Heart right ventricle (tissue), 16 donors: ENCODE measurements at regions not wholly inside any gene's neighbourhood (a gene's known extent, or its start where the extent isn't known, plus 50 kb on each side); places are given as distances from the start of the nearest gene placed in this dataset.

Experiments
- ATAC-seq, 8 donors: fragments of 200-7000 bp; cut with Tn5 transposase; one replicate each; pipeline ENCODE4 v1.9.1; 2020; ENCODE audit warnings: mild to moderate bottlenecking in 8 of 8, moderate library complexity in 8 of 8, moderate number of reproducible peaks in 1 of 8
- DNase-seq, 2 donors: peaks; one replicate each; pipeline ENCODE4 v3.0.0-alpha.2; 2020
- H3K27ac ChIP-seq, 10 donors: fragments of 200-600 bp; sonication (generic) in 2 of 10; one replicate each; pipeline versions ENCODE4 v1.5.0 to v1.8.0; 2020 to 2022; ENCODE audit warnings: mild to moderate bottlenecking in 3 of 10
- H3K27me3 ChIP-seq, 7 donors: fragments of 200-600 bp; one replicate each; pipeline ENCODE4 v1.8.0; 2021 to 2022; ENCODE audit warnings: mild to moderate bottlenecking in 2 of 7
- H3K36me3 ChIP-seq, 9 donors: fragments of 200-600 bp; sonication (generic) in 1 of 9; one replicate each; pipeline versions ENCODE4 v1.5.0 to v1.8.0; 2020 to 2022; ENCODE audit warnings: mild to moderate bottlenecking in 2 of 9
- H3K4me1 ChIP-seq, 9 donors: fragments of 200-600 bp; sonication (generic) in 1 of 9; one replicate each; pipeline versions ENCODE4 v1.5.0 to v1.8.0; 2020 to 2022; ENCODE audit warnings: mild to moderate bottlenecking in 4 of 9
- H3K4me3 ChIP-seq, 10 donors: fragments of 200-600 bp; sonication (generic) in 2 of 10; one replicate each; pipeline versions ENCODE4 v1.5.0 to v1.8.0; 2020 to 2022; ENCODE audit warnings: mild to moderate bottlenecking in 7 of 10, moderate library complexity in 2 of 10
- H3K9me3 ChIP-seq, 11 donors: fragments of 200-600 bp in 10 of 11; sonication (generic) in 2 of 11; one replicate each; pipeline versions ENCODE4 v1.5.0 to v1.8.0; 2013 to 2022; ENCODE audit warnings: mild to moderate bottlenecking in 2 of 11, control low read depth in 1 of 11, moderate library complexity in 1 of 11
- WGBS, 2 donors: extraction: QIAGEN DNeasy Blood & Tissue Kit; methylation state at CpG; one replicate each; pipeline ENCODE4 v1.1.7; 2013; ENCODE audit warnings: inconsistent platforms in 1 of 2; 5-methylcytosine and 5-hydroxymethylcytosine counted together
- intact Hi-C, 10 donors: fragments of 100-400 bp; cut with DNase I; formaldehyde crosslinking; loops; one replicate each; pipeline versions ENCODE4 v1.11.1 to v1.14.2; 2022
- TF ChIP-seq, protein P1 (sequence below), 9 donors: fragments of 200-600 bp; sonication (generic) in 2 of 9; IDR thresholded peaks; one replicate each; pipeline versions ENCODE4 v1.5.0 to v1.8.0; 2021 to 2022; ENCODE audit warnings: antibody characterized with exemption in 9 of 9, mild to moderate bottlenecking in 5 of 9, moderate library complexity in 1 of 9
- donor health status: Arrhythmogenic right ventricular cardiomyopathy.
- donor health status: ischemic (EF 13 %, LVEDD 7.1; RV severe dilation, severe dysfunction).
- donor health status: healthy with polysubstance abuse.
- donor health status: DM: no; HTN: yes; CAD: no.
- donor health status: DM: no; HTN: no; CAD: no.
- donor health status: ischemic (EF 25% LVEDD 6.9; RV normal size, moderate dysfunction).
- donor health status: ischemic (EF 25% LVEDD 5.7; RV mildly dilated, moderate dysfunction).
- donor health status: healthy.
- donor health status: DM: yes; HTN: yes; CAD: no.
- donor health status: Ischemic cardiomyopathy.
- donor health status: ischemic (EF 35%, LVEDD 5.7; RV mildly dilated, moderate dysfunction).
- donor health status: nonischemic (EF 11% LVEDD 7.7; RV severe dilation, severe dysfunction).
- donor health status: DM: yes; HTN: yes; CAD: no.
- donor health status: PGD.
- donor health status: ischemic (EF 29% LVEDD 5.4; RV normal size, mild dysfunction).
- donor health status: nonischemic (EF 23%, LVEDD 6.1; RV moderate dilation, normal function).

DNA sequence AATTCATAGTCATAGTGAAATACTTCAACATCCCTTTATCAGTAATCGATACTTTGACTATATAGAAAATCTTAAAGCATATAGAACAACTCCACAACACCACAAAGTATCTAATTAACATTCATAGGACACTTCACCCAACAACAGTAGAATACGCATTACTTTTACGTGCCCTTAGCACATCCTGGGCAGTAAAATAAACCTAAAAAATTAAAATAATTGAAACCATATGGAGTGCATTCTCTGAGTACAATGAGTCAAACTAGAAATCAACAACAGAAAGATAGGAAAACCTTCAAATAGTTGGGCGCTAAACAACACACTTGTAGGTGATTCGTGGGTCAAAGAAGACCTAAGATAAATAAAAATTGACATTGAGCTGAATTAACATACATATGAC lies 442.9 kb downstream of the SUCLG1 start:
- 87 to 89% methylated on average over 5 of the region's 5 CpGs for WGBS, 2 donors

DNA sequence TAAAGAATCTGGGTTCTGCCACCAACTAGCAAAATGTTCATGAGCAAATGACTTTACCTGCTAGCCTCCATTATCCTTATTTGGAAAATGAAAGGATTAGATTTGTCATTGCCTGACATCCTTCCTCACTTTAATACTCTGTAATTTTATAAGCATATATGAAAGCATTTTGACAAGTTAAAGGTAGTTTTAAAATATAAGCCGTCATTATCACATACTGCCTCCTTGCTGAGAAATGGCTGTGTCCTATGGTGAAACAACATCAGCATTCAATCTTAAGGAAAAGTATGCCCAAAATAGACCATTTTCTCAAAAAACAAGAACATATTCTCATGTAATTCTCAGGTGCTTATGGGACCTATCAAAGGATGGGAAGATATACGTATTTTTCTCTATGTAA lies 461.2 kb downstream of the SUCLG1 start:
- no peak overlapping the region for H3K27ac ChIP-seq
- no peaks in the 10 kb centered on the region for H3K36me3 ChIP-seq
- no peak overlapping the region for H3K4me3 ChIP-seq
- H3K27me3 ChIP-seq, result no peaks in the 10 kb centered on the region
- TF ChIP-seq, protein P1, sequence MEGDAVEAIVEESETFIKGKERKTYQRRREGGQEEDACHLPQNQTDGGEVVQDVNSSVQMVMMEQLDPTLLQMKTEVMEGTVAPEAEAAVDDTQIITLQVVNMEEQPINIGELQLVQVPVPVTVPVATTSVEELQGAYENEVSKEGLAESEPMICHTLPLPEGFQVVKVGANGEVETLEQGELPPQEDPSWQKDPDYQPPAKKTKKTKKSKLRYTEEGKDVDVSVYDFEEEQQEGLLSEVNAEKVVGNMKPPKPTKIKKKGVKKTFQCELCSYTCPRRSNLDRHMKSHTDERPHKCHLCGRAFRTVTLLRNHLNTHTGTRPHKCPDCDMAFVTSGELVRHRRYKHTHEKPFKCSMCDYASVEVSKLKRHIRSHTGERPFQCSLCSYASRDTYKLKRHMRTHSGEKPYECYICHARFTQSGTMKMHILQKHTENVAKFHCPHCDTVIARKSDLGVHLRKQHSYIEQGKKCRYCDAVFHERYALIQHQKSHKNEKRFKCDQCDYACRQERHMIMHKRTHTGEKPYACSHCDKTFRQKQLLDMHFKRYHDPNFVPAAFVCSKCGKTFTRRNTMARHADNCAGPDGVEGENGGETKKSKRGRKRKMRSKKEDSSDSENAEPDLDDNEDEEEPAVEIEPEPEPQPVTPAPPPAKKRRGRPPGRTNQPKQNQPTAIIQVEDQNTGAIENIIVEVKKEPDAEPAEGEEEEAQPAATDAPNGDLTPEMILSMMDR (IDR thresholded peaks at IDR 0.05), result no peak
- DNase-seq, result no peak
- H3K4me1 ChIP-seq, result no peaks in the 10 kb centered on the region
- ATAC-seq, result no peak
- intact Hi-C loops, result no loop called here
- H3K9me3 ChIP-seq, result no peaks in the 10 kb centered on the region
- WGBS, 2 donors, result 87% methylated on average over 2 of the region's 2 CpGs

More for the DNA sequence above, 442.9 kb downstream of the SUCLG1 start:
- intact Hi-C loops, result loop anchor here in 1 of 10 donors (1.0 kb wide), 1 partner anchor 10 kb away; no protein-coding TSS in a partner anchor
- ATAC-seq (no peak), DNase-seq (no peak)
- H3K4me1 ChIP-seq, result no peaks in the 10 kb centered on the region
- peaks cover 0 to 10% (median 0%) of the 10 kb centered on the region in 11 donors for H3K9me3 ChIP-seq
- H3K27ac ChIP-seq, result no peak overlapping the region
- TF ChIP-seq, protein P1 (IDR thresholded peaks at IDR 0.05), result no peak
- no peak overlapping the region for H3K4me3 ChIP-seq
- H3K27me3 ChIP-seq, result no peaks in the 10 kb centered on the region
- H3K36me3 ChIP-seq, result no peaks in the 10 kb centered on the region

DNA sequence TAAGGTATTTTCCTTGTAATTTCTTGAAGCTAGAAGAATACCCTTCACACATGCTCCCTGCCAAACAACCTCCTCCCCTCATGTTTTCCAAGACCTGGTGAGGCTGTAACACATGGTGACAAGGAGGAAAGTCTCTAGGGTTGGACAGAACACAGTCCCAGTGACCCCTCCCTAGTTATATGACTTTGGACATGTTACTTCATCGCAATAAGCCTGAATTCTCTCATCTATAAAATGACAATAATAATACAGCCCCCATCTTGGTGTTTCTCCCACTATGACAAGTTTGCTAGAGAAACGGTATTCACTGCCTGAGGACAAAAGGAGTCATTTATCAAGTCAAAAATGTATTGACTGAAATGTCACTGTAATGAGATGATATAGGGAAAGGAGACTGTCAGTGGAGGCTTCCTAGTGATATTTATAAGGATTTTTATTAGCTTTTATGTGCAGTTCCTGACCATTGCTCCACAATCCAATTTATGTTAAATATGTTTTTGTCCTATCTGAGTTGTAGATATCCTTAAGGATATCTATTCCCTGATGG lies 464.4 kb downstream of the SUCLG1 start:
- Histone ChIP-seq H3K4me1 (no peaks in the 10 kb centered on the region), H3K27me3 (no peaks in the 10 kb centered on the region), H3K4me3 (no peak overlapping the region), H3K27ac (no peak overlapping the region), H3K9me3 (peaks cover 0 to 3% (median 0%) of the 10 kb centered on the region in 11 donors), H3K36me3 (no peaks in the 10 kb centered on the region)
- no peak for ATAC-seq
- TF ChIP-seq, protein P1 (IDR thresholded peaks at IDR 0.05), result no peak
- WGBS, 2 donors, result 76 to 77% methylated on average over 2 of the region's 2 CpGs
- intact Hi-C loops, result no loop called here
- no peak for DNase-seq

DNA sequence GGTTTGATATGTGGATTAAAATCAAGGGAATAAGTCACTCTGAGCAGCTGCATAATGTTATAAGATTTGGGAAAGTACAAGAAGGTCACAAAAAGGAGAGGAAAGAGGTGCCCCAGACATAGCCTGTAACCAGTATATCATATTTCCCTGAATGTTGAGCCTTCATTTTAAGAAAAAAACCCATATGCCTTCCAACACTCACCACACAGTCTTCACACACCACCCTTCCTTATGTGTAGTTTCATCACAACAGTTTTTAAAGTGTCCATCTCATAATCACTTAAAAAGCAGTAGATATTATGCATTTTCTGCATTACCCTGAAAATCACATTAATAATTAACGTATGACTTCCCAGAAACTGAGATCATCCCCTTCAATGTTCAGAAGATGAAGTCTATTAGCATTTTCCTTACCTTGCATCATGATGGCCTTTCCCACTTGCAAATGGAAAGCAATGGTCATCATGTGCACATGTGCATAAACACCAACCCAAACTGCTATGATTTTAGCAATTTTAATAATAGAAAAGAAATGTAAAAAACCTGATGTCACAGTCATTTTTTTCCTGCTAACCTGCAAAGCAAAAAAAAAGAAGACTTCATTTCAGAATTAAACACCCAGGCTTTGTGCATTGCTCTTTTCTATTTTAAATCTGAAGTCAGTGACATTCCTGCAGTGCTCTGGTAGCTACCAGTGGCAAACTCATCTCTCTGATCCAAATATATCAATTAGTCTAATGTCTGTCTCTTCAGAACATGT lies 465.0 kb downstream of the SUCLG1 start:
- WGBS, 2 donors, result 32 to 78% methylated on average over 1 of the region's 1 CpG
- intact Hi-C loops, result no loop called here
- Histone ChIP-seq H3K4me1 (no peaks in the 10 kb centered on the region), H3K36me3 (no peaks in the 10 kb centered on the region), H3K27me3 (no peaks in the 10 kb centered on the region), H3K9me3 (peaks cover 0 to 9% (median 0%) of the 10 kb centered on the region in 11 donors), H3K4me3 (no peak overlapping the region), H3K27ac (no peak overlapping the region)
- no peak for ATAC-seq
- no peak for DNase-seq
- TF ChIP-seq, protein P1 (IDR thresholded peaks at IDR 0.05), result no peak
